ENCODE measurements at regions not wholly inside any gene's neighbourhood (a gene's known extent, or its start where the extent isn't known, plus 50 kb on each side); places are given as distances from the start of the nearest gene placed in this dataset.

DNA sequence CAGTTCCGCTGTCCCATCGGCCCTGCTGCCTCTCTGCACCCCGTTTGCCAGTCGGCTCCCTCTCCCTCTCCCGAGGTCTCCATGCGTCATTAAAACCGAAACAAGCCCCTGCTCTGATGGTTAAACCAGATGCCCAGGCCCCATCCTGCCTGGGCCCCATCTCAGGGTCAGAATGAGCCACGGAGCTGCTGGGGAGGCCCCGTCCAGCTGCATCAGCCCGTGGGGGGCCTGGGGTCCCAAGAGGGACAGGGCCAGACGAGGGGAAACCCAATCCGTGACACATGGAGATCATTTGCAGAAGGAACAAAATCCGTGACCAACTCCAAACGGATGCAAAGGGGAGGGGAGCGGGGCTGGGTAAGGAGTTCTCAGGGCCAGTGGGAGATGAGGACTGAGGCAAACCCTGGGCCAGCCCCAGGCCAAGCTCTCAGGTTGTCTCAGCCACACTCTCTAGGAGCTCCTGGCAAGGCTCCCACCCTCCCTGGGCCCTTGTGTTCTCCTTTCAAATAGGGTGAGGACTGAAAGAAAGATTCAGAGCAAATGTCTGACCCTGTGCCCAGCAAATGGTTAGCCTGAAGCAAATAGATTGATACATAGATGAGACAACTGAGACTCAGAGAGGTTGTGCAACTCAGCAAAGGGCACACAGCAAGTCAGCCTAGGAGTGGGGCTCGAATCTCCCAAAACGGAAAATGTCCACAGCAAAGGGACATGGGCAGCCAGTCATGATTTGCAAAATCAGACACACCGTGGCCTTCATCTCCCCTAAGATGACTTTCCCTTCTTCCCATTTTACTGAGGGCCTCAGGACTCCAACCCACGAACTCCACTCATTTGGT, 162.1 kb downstream of the MN1 start:
- no peaks in the 10 kb centered on the region for H3K79me1 ChIP-seq (ENCODE audit: low read depth, low read length)
- no peak overlapping the region for H4K8ac ChIP-seq (ENCODE audit: low read depth, low read length)
- no peak overlapping the region for H3K4ac ChIP-seq (ENCODE audit: low read length)
- H3K23ac ChIP-seq (ENCODE audit: low read depth, low read length, poor library complexity) = no peak overlapping the region
- H3K18ac ChIP-seq (ENCODE audit: low read length) = peak overlapping the region; percentile 91
- no peak overlapping the region for H4K91ac ChIP-seq (ENCODE audit: low read depth, low read length, poor library complexity)
- H2AK5ac ChIP-seq (ENCODE audit: low read depth, low read length) = peak overlapping the region; percentile 58
- no peaks in the 10 kb centered on the region for H3K36me3 ChIP-seq (replicated peaks in 1 of 2; ENCODE audit: control insufficient read depth in 2 of 2, insufficient read depth in 2 of 2, low read length in 2 of 2)
- no peak overlapping the region for H2BK120ac ChIP-seq (ENCODE audit: low read depth, low read length)
- H3K14ac ChIP-seq (ENCODE audit: low read length) = no peak overlapping the region
- no peak overlapping the region for H3K4me2 ChIP-seq (ENCODE audit: insufficient read depth, low read length, poor library complexity, severe bottlenecking)
- no peak overlapping the region for H3K27ac ChIP-seq (replicated peaks; ENCODE audit: low read length)
- H3K27me3 ChIP-seq (ENCODE audit: control insufficient read depth in 3 of 3, insufficient read depth in 3 of 3, low read depth in 1 of 3, low read length in 3 of 3) = no peaks in the 10 kb centered on the region
- peak overlapping the region in 1 of 2 donors; percentile 9 for H3K4me3 ChIP-seq (ENCODE audit: low read length in 2 of 2)
- whole genome bisulfite sequencing, 2 donors (ENCODE audit: extremely low coverage in 2 of 2, insufficient read length in 2 of 2, insufficient replicate concordance in 1 of 2) = no CpG with 5 or more reads among the region's 19 CpGs
- H3K9me3 ChIP-seq (replicated peaks in 1 of 2; ENCODE audit: control insufficient read depth in 2 of 2, insufficient read depth in 1 of 2, low read depth in 1 of 2, low read length in 2 of 2) = no peaks in the 10 kb centered on the region
- peaks cover 32 to 60% of the 10 kb centered on the region in 2 donors for H3K4me1 ChIP-seq (ENCODE audit: control insufficient read depth in 2 of 2, insufficient read depth in 1 of 2, low read depth in 1 of 2, low read length in 2 of 2)
- H2BK15ac ChIP-seq (ENCODE audit: low read length) = peak overlapping the region; percentile 41
- H2BK12ac ChIP-seq (ENCODE audit: low read length) = peak overlapping the region; percentile 27
- peak overlapping the region; percentile 77 for H2AFZ ChIP-seq (ENCODE audit: low read length)
- no peak overlapping the region for H3K9ac ChIP-seq (ENCODE audit: low read depth, low read length, poor library complexity)
- H2BK5ac ChIP-seq (ENCODE audit: low read length) = no peak overlapping the region
- no peak for DNase-seq (ENCODE audit: low spot score)

DNA sequence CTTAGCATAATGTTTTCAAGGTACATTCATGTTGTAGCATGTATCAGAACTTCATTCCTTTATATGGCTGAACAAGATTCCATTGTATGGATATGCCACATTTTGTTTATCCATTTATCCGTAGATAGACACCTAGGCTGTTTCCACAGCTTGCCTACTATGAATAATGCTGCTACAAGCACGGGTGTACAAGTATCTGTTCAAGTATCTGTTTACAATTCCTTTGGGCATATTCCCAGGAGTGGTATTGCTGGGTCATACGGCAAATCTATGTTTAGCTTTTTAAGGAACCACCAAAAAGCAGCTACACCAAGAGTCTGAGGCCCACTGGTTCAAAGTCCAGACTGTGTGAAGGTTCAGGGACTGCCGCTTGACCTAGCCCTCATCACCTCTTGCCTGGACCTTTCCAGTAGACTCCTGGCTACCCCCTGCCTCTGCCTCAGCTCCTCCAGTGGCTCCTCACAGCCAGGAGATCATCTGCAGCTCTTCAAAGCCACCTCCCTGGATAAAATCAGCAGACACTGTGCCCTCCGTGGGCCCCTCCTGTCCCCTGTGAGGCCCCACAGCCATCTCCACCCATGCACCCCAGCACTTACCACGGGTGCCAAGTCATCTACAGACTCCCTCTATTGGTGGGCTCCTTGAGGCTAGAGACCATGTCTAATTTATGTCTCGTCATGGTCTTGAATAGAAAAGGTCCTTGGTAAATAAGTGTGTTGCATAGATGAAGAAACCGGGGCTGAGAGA, 160.3 kb downstream of the MN1 start:
- Histone ChIP-seq H3K4me1 (ENCODE audit: control insufficient read depth in 2 of 2, insufficient read depth in 1 of 2, low read depth in 1 of 2, low read length in 2 of 2) (peaks cover 35 to 68% of the 10 kb centered on the region in 2 donors), H2AK5ac (ENCODE audit: low read depth, low read length) (peak overlapping the region; percentile 15), H3K4me3 (ENCODE audit: low read length in 2 of 2) (no peak overlapping the region), H3K9me3 (replicated peaks in 1 of 2; ENCODE audit: control insufficient read depth in 2 of 2, insufficient read depth in 1 of 2, low read depth in 1 of 2, low read length in 2 of 2) (no peaks in the 10 kb centered on the region), H2BK12ac (ENCODE audit: low read length) (peak overlapping the region; percentile 86), H3K18ac (ENCODE audit: low read length) (peak overlapping the region; percentile 78), H3K4me2 (ENCODE audit: insufficient read depth, low read length, poor library complexity, severe bottlenecking) (no peak overlapping the region), H2BK5ac (ENCODE audit: low read length) (no peak overlapping the region), H3K27me3 (ENCODE audit: control insufficient read depth in 3 of 3, insufficient read depth in 3 of 3, low read depth in 1 of 3, low read length in 3 of 3) (no peaks in the 10 kb centered on the region), H3K9ac (ENCODE audit: low read depth, low read length, poor library complexity) (no peak overlapping the region), H3K27ac (replicated peaks; ENCODE audit: low read length) (peak overlapping the region; percentile 36), H2BK15ac (ENCODE audit: low read length) (peak overlapping the region; percentile 61), H3K36me3 (replicated peaks in 1 of 2; ENCODE audit: control insufficient read depth in 2 of 2, insufficient read depth in 2 of 2, low read length in 2 of 2) (no peaks in the 10 kb centered on the region), H2AFZ (ENCODE audit: low read length) (no peak overlapping the region), H2BK120ac (ENCODE audit: low read depth, low read length) (no peak overlapping the region), H3K79me1 (ENCODE audit: low read depth, low read length) (no peaks in the 10 kb centered on the region), H3K4ac (ENCODE audit: low read length) (no peak overlapping the region), H3K23ac (ENCODE audit: low read depth, low read length, poor library complexity) (no peak overlapping the region), H4K91ac (ENCODE audit: low read depth, low read length, poor library complexity) (no peak overlapping the region), H3K14ac (ENCODE audit: low read length) (no peak overlapping the region), H4K8ac (ENCODE audit: low read depth, low read length) (no peak overlapping the region)
- WGBS, 2 donors (ENCODE audit: extremely low coverage in 2 of 2, insufficient read length in 2 of 2, insufficient replicate concordance in 1 of 2) = no CpG with 5 or more reads among the region's 8 CpGs
- DNase-seq (ENCODE audit: low spot score) = no peak

DNA sequence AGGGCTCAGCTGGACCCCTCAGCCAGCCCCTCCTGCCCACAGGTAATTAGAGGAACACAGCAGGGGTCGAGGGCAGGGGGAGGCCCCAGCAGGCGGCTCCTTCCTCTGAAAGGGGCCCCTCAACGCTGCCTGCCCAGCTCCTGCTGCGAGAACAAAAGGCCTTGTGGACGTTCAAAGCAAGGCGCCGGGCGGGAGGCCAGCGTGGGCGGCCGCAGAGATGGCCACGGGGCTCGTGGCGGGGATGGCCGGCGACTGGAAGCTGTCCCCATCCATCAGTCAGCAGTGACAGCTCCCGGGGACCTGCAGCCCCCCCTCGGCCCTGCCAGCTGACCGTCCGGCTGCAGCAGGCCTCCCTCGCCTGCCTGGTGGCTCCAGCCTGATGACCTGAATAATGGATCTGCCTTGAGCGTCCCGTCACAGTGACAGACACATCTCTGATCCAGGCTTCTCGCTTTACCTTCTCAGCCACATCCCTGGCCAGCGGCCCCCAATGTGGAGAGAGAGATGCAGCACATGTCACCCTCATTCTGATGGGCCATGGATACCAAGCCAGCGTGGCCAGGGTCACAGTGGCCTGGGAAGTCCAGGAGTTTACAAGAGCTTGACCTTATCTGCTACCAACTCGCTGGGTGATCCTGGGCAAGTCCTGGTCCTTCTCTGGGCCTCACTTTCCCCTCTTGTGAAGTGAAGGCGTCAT, 159.3 kb downstream of the MN1 start:
- peak overlapping the region; percentile 18 for H3K27ac ChIP-seq (replicated peaks; ENCODE audit: low read length)
- peaks cover 34 to 60% of the 10 kb centered on the region in 2 donors for H3K4me1 ChIP-seq (ENCODE audit: control insufficient read depth in 2 of 2, insufficient read depth in 1 of 2, low read depth in 1 of 2, low read length in 2 of 2)

More for the DNA sequence above, 159.3 kb downstream of the MN1 start:
- no peak overlapping the region for H3K9ac ChIP-seq (ENCODE audit: low read depth, low read length, poor library complexity)
- no peak overlapping the region for H2BK120ac ChIP-seq (ENCODE audit: low read depth, low read length)
- H3K27me3 ChIP-seq (ENCODE audit: control insufficient read depth in 3 of 3, insufficient read depth in 3 of 3, low read depth in 1 of 3, low read length in 3 of 3) = no peaks in the 10 kb centered on the region
- H3K4me2 ChIP-seq (ENCODE audit: insufficient read depth, low read length, poor library complexity, severe bottlenecking) = peak overlapping the region; percentile 20
- H2AFZ ChIP-seq (ENCODE audit: low read length) = peak overlapping the region; percentile 63
- H3K36me3 ChIP-seq (replicated peaks in 1 of 2; ENCODE audit: control insufficient read depth in 2 of 2, insufficient read depth in 2 of 2, low read length in 2 of 2) = no peaks in the 10 kb centered on the region
- no peaks in the 10 kb centered on the region for H3K79me1 ChIP-seq (ENCODE audit: low read depth, low read length)
- H2BK15ac ChIP-seq (ENCODE audit: low read length) = peak overlapping the region; percentile 84
- H3K23ac ChIP-seq (ENCODE audit: low read depth, low read length, poor library complexity) = no peak overlapping the region
- DNase-seq (ENCODE audit: low spot score) = peak; percentile 36
- no peaks in the 10 kb centered on the region for H3K9me3 ChIP-seq (replicated peaks in 1 of 2; ENCODE audit: control insufficient read depth in 2 of 2, insufficient read depth in 1 of 2, low read depth in 1 of 2, low read length in 2 of 2)
- peak overlapping the region; percentile 18 for H2BK12ac ChIP-seq (ENCODE audit: low read length)
- peak overlapping the region; percentile 58 for H2BK5ac ChIP-seq (ENCODE audit: low read length)
- peak overlapping the region; percentile 87 for H2AK5ac ChIP-seq (ENCODE audit: low read depth, low read length)
- H4K91ac ChIP-seq (ENCODE audit: low read depth, low read length, poor library complexity) = peak overlapping the region; percentile 96
- no peak overlapping the region for H4K8ac ChIP-seq (ENCODE audit: low read depth, low read length)
- H3K4me3 ChIP-seq (ENCODE audit: low read length in 2 of 2) = no peak overlapping the region
- WGBS, 2 donors (ENCODE audit: extremely low coverage in 2 of 2, insufficient read length in 2 of 2, insufficient replicate concordance in 1 of 2) = no CpG with 5 or more reads among the region's 28 CpGs
- peak overlapping the region; percentile 73 for H3K18ac ChIP-seq (ENCODE audit: low read length)
- H3K4ac ChIP-seq (ENCODE audit: low read length) = no peak overlapping the region
- no peak overlapping the region for H3K14ac ChIP-seq (ENCODE audit: low read length)

Data from neuronal stem cell (in vitro differentiated cells).